ENCODE measurements at regions not wholly inside any gene's neighbourhood (a gene's known extent, or its start where the extent isn't known, plus 50 kb on each side); places are given as distances from the start of the nearest gene placed in this dataset.

DNA sequence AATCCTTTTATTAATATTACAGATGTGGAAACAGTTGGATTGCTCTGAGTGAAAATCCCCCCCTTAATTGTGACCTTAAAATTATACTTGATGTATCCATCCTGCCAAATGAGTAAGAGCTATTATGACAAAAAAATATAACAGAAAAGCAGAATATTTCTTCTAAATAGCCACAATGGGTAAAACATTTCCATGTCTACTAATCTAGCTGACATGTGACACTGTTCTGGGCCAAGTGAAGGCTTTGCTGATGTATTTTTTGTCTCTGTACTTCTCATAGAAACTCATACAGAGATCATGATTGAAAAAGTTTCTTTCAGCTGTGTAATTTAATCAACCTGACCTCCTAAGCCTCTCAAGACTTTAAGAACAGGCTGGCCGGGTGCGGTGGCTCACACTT, 569.1 kb upstream of the ZFP42 start:
- TF ChIP-seq, protein P1, sequence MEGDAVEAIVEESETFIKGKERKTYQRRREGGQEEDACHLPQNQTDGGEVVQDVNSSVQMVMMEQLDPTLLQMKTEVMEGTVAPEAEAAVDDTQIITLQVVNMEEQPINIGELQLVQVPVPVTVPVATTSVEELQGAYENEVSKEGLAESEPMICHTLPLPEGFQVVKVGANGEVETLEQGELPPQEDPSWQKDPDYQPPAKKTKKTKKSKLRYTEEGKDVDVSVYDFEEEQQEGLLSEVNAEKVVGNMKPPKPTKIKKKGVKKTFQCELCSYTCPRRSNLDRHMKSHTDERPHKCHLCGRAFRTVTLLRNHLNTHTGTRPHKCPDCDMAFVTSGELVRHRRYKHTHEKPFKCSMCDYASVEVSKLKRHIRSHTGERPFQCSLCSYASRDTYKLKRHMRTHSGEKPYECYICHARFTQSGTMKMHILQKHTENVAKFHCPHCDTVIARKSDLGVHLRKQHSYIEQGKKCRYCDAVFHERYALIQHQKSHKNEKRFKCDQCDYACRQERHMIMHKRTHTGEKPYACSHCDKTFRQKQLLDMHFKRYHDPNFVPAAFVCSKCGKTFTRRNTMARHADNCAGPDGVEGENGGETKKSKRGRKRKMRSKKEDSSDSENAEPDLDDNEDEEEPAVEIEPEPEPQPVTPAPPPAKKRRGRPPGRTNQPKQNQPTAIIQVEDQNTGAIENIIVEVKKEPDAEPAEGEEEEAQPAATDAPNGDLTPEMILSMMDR (IDR thresholded peaks at IDR 0.05; ENCODE audit: insufficient read depth, low read depth, low read length), result no peak
- POLR2A ChIA-PET, result no interaction called here
- CTCF ChIA-PET, result interaction anchor here (1.3 to 2.1 kb wide), 2 partner anchors 9 to 15 kb away, joined by 3 to 5 read pairs; no protein-coding TSS in a partner anchor

DNA sequence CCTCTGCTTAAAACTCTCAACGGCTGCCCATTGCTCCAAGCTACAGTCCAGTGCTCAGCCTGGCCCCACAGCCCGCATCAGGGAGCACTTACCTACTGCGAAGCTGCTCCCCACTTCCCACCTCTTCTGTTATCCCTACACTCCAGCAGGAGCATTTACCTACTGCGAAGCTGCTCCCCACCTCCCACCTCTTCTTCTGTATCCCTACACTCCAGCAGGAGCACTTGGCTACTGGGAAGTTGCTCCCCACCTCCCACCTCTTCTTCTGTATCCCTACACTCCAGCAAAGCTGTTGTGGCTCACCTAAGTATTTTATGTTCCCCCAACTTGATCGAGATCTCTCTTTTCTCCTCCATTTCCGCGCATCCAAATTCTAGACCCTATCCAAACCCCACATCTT, 563.3 kb upstream of the ZFP42 start:
- CTCF ChIA-PET, result interaction anchor here (0.8 kb wide), 1 partner anchor 34 kb away, joined by 3 read pairs; no protein-coding TSS in a partner anchor
- DNase-seq (ENCODE audit: low read depth), result no peak
- TF ChIP-seq, protein P1 (IDR thresholded peaks at IDR 0.05; ENCODE audit: insufficient read depth, low read depth, low read length), result no peak
- Histone ChIP-seq H3K36me3 (ENCODE audit: control insufficient read depth, insufficient read depth, low read length) (no peaks in the 10 kb centered on the region), H3K27me3 (ENCODE audit: control insufficient read depth, insufficient read depth, low read length) (no peaks in the 10 kb centered on the region), H3K4me3 (ENCODE audit: low read depth, low read length) (no peak overlapping the region)
- POLR2A ChIA-PET, result no interaction called here

More for the DNA sequence above, 569.1 kb upstream of the ZFP42 start:
- Histone ChIP-seq H3K27me3 (ENCODE audit: control insufficient read depth, insufficient read depth, low read length) (no peaks in the 10 kb centered on the region), H3K36me3 (ENCODE audit: control insufficient read depth, insufficient read depth, low read length) (no peaks in the 10 kb centered on the region), H3K4me3 (ENCODE audit: low read depth, low read length) (no peak overlapping the region)
- no peak for DNase-seq (ENCODE audit: low read depth)

- H3K4me3 ChIP-seq (ENCODE audit: low read depth, low read length), result no peak overlapping the region
- no peak for DNase-seq (ENCODE audit: low read depth)
- H3K36me3 ChIP-seq (ENCODE audit: control insufficient read depth, insufficient read depth, low read length), result no peaks in the 10 kb centered on the region
- CTCF ChIA-PET, result interaction anchor here (1.3 kb wide), 1 partner anchor 10 kb away, joined by 3 read pairs; no protein-coding TSS in a partner anchor
- POLR2A ChIA-PET, result no interaction called here
- TF ChIP-seq, protein P1 (IDR thresholded peaks at IDR 0.05; ENCODE audit: insufficient read depth, low read depth, low read length), result no peak
- no peaks in the 10 kb centered on the region for H3K27me3 ChIP-seq (ENCODE audit: control insufficient read depth, insufficient read depth, low read length)
These were observed 562.4 kb upstream of the ZFP42 start for GRCh38 chr4:187433141-187433540.

GRCh38 chr4:187436251-187436650, 559.3 kb upstream of the ZFP42 start:
- ChIA-PET POLR2A (no interaction called here), CTCF (no interaction called here)
- Histone ChIP-seq H3K4me3 (ENCODE audit: low read depth, low read length) (no peak overlapping the region), H3K27me3 (ENCODE audit: control insufficient read depth, insufficient read depth, low read length) (no peaks in the 10 kb centered on the region), H3K36me3 (ENCODE audit: control insufficient read depth, insufficient read depth, low read length) (no peaks in the 10 kb centered on the region)
- TF ChIP-seq, protein P1 (IDR thresholded peaks at IDR 0.05; ENCODE audit: insufficient read depth, low read depth, low read length), result no peak
- no peak for DNase-seq (ENCODE audit: low read depth)

DNA sequence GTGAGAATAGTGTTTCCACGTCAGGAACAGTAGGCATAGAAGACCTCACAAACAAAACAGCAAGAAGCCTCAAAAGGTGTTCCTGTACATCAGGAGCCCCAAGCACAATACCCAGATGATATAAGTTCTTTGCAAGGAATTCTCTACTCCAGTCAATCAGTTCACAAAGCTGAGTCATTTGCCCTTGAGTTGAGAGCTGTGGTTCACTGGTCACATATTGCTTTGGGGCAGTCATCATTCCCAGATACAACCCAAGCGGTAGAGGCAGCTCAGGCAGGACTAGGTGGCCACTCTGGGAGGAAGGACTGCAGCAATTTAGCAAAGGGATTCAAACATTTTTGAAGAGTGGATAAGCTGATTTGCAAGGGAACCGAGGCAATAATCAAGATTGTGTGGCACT, 551.5 kb upstream of the ZFP42 start:
- H3K4me3 ChIP-seq (ENCODE audit: low read depth, low read length), result no peak overlapping the region

More for the DNA sequence above, 551.5 kb upstream of the ZFP42 start:
- no peak for DNase-seq (ENCODE audit: low read depth)
- CTCF ChIA-PET, result no interaction called here
- POLR2A ChIA-PET, result no interaction called here
- no peaks in the 10 kb centered on the region for H3K36me3 ChIP-seq (ENCODE audit: control insufficient read depth, insufficient read depth, low read length)
- no peaks in the 10 kb centered on the region for H3K27me3 ChIP-seq (ENCODE audit: control insufficient read depth, insufficient read depth, low read length)
- TF ChIP-seq, protein P1 (IDR thresholded peaks at IDR 0.05; ENCODE audit: insufficient read depth, low read depth, low read length), result no peak

Data from BJ (cell line).